Mesothelial cell of epicardium (in vitro differentiated cells): ENCODE measurements at regions not wholly inside any gene's neighbourhood (a gene's known extent, or its start where the extent isn't known, plus 50 kb on each side); places are given as distances from the start of the nearest gene placed in this dataset.

Source experiments
- DNase-seq, 2 experiments: peaks; one replicate each; pipeline ENCODE4 v3.0.0; 2021; ENCODE audit warnings: low spot score in 2 of 2; ENCODE audit not compliant: unreplicated experiment in 2 of 2
- H3K27ac Mint-ChIP-seq: 2 replicates; pipeline ENCODE4 v1.8.0; 2021; ENCODE audit warnings: mixed read lengths
- H3K27me3 Mint-ChIP-seq: 2 replicates; pipeline ENCODE4 v1.8.0; 2021; ENCODE audit warnings: low read depth, mixed read lengths
- H3K36me3 Mint-ChIP-seq: 2 replicates; pipeline ENCODE4 v1.8.0; 2021; ENCODE audit warnings: mixed read lengths
- H3K4me1 Mint-ChIP-seq: 2 replicates; pipeline ENCODE4 v1.8.0; 2021; ENCODE audit warnings: mixed read lengths
- H3K4me3 Mint-ChIP-seq: 2 replicates; pipeline ENCODE4 v1.8.0; 2021; ENCODE audit warnings: mild to moderate bottlenecking, moderate library complexity, mixed read lengths
- H3K9me3 Mint-ChIP-seq: 2 replicates; pipeline ENCODE4 v1.8.0; 2021; ENCODE audit warnings: mixed read lengths
- CTCF ChIP-seq: fragments of 200-600 bp; sonication (generic); IDR thresholded peaks from one replicate; pipeline ENCODE4 v1.5.0; 2021; ENCODE audit warnings: antibody characterized with exemption; ENCODE audit not compliant: unreplicated experiment

- Mint-ChIP-seq H3K27ac (no peak overlapping the region), H3K9me3 (no peaks in the 10 kb centered on the region), H3K4me1 (peaks cover 14% of the 10 kb centered on the region), H3K36me3 (no peaks in the 10 kb centered on the region), H3K4me3 (no peak overlapping the region), H3K27me3 (no peaks in the 10 kb centered on the region)
- no peak for DNase-seq
- no peak for TF ChIP-seq CTCF
Measured at GRCh38 chr12:104855599-104855998, 102.5 kb downstream of the SLC41A2 start.

- H3K4me3 Mint-ChIP-seq: no peak overlapping the region
- peaks cover 16% of the 10 kb centered on the region for H3K4me1 Mint-ChIP-seq
- peak overlapping the region; percentile 60 for H3K27ac Mint-ChIP-seq
- TF ChIP-seq CTCF: no peak
- DNase-seq: no peak
- no peaks in the 10 kb centered on the region for H3K9me3 Mint-ChIP-seq
- H3K36me3 Mint-ChIP-seq: no peaks in the 10 kb centered on the region
- peaks cover 3% of the 10 kb centered on the region for H3K27me3 Mint-ChIP-seq
Measured at GRCh38 chr12:104852896-104853295, 105.2 kb downstream of the SLC41A2 start.

GRCh38 chr12:104852102-104852501 is 106.0 kb downstream of the SLC41A2 start:
- no peak for TF ChIP-seq CTCF
- Mint-ChIP-seq H3K27ac (no peak overlapping the region), H3K27me3 (peaks cover 3% of the 10 kb centered on the region), H3K9me3 (no peaks in the 10 kb centered on the region), H3K4me1 (peaks cover 16% of the 10 kb centered on the region), H3K36me3 (no peaks in the 10 kb centered on the region), H3K4me3 (no peak overlapping the region)
- DNase-seq: no peak

GRCh38 chr12:104850781-104851180 is 107.3 kb downstream of the SLC41A2 start:
- H3K4me1 Mint-ChIP-seq: peaks cover 26% of the 10 kb centered on the region
- no peaks in the 10 kb centered on the region for H3K9me3 Mint-ChIP-seq
- no peak overlapping the region for H3K4me3 Mint-ChIP-seq
- H3K27ac Mint-ChIP-seq: no peak overlapping the region
- DNase-seq: no peak
- no peak for TF ChIP-seq CTCF
- no peaks in the 10 kb centered on the region for H3K36me3 Mint-ChIP-seq
- H3K27me3 Mint-ChIP-seq: peaks cover 3% of the 10 kb centered on the region

- TF ChIP-seq CTCF: no peak
Measured at GRCh38 chr12:104846056-104846767, 111.9 kb downstream of the SLC41A2 start.

More at GRCh38 chr12:104846056-104846767, 111.9 kb downstream of the SLC41A2 start:
- peak overlapping the region; percentile 76 for H3K27ac Mint-ChIP-seq
- H3K36me3 Mint-ChIP-seq: no peaks in the 10 kb centered on the region
- peaks cover 22% of the 10 kb centered on the region for H3K4me1 Mint-ChIP-seq
- no peaks in the 10 kb centered on the region for H3K9me3 Mint-ChIP-seq
- no peak overlapping the region for H3K4me3 Mint-ChIP-seq
- H3K27me3 Mint-ChIP-seq: peaks cover 5% of the 10 kb centered on the region
- no peak for DNase-seq
